ENCODE measurements at regions not wholly inside any gene's neighbourhood (a gene's known extent, or its start where the extent isn't known, plus 50 kb on each side); places are given as distances from the start of the nearest gene placed in this dataset.

GRCh38 chr3:78285032-78285728 is 1245.3 kb downstream of the ROBO2 start:
- DNase-seq (no peak), ATAC-seq (no peak)
- H3K9me3 ChIP-seq = no peaks in the 10 kb centered on the region
- WGBS, 2 donors = 77 to 79% methylated on average over 6 of the region's 6 CpGs
- TF ChIP-seq CTCF (IDR thresholded peaks at IDR 0.05) = no peak
- H3K27me3 ChIP-seq = no peaks in the 10 kb centered on the region
- intact Hi-C loops (cut with DNase I) = no loop called here
- no peak overlapping the region for H3K4me3 ChIP-seq
- H3K27ac ChIP-seq = no peak overlapping the region
- H3K4me1 ChIP-seq = no peaks in the 10 kb centered on the region
- H3K36me3 ChIP-seq = no peaks in the 10 kb centered on the region

DNA sequence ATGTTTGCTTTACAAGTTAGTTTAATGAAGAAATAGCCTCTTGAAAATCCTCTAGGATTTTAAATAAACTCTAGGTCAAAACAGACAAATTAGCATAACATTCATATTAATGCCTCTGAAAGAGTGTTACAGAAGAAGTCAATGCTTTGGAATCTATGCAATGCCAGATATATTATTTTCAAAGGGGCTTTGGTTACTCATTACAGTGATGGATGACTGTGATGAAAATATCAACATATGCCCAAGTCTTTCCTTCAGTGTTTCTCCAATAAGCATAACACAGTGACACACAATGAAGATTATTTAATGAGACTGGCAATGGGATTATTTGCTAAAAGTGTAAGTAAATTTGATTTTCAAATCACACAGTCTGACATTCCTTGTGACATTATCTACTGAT is 1247.2 kb downstream of the ROBO2 start:
- H3K9me3 ChIP-seq = no peaks in the 10 kb centered on the region
- ATAC-seq = no peak
- H3K27me3 ChIP-seq = no peaks in the 10 kb centered on the region
- H3K4me3 ChIP-seq = no peak overlapping the region
- H3K4me1 ChIP-seq = no peaks in the 10 kb centered on the region
- no peak for DNase-seq
- H3K27ac ChIP-seq = no peak overlapping the region
- intact Hi-C loops (cut with DNase I) = no loop called here
- no peak for TF ChIP-seq CTCF (IDR thresholded peaks at IDR 0.05)
- no peaks in the 10 kb centered on the region for H3K36me3 ChIP-seq

DNA sequence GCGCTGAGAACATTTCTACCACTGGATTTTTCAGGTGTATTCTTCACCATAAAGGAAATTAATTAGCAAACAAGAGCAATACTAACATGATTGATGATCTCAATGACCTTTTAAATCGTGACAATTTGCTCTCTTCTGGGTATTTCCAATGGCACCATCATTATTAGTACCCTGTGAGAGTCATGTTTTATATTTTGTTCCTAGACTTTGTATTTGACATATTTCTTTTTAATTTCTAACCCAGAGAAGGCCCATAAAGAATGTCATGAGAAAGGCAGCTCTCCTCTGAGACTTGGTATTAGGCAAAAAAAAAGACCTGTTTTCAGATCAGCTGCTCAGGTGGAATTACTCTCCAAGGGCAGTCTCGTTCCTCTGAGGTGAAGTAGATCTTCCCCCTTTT is 1253.4 kb downstream of the ROBO2 start:
- intact Hi-C loops (cut with DNase I) = no loop called here
- no peaks in the 10 kb centered on the region for H3K36me3 ChIP-seq
- H3K9me3 ChIP-seq = peaks cover 0 to 4% (median 0%) of the 10 kb centered on the region in 11 donors
- WGBS, 2 donors = 76 to 89% methylated on average over 3 of the region's 3 CpGs
- H3K27me3 ChIP-seq = no peaks in the 10 kb centered on the region
- ATAC-seq (no peak), DNase-seq (no peak)
- TF ChIP-seq CTCF (IDR thresholded peaks at IDR 0.05) = no peak
- H3K27ac ChIP-seq = no peak overlapping the region
- H3K4me3 ChIP-seq = no peak overlapping the region
- no peaks in the 10 kb centered on the region for H3K4me1 ChIP-seq

GRCh38 chr3:78304115-78304514 is 1264.2 kb downstream of the ROBO2 start:
- ATAC-seq = no peak
- H3K36me3 ChIP-seq = no peaks in the 10 kb centered on the region
- no peak for DNase-seq
- no peak overlapping the region for H3K4me3 ChIP-seq
- intact Hi-C loops (cut with DNase I) = no loop called here
- no peak for TF ChIP-seq CTCF (IDR thresholded peaks at IDR 0.05)
- 83 to 91% methylated on average over 2 of the region's 2 CpGs for WGBS, 2 donors
- no peaks in the 10 kb centered on the region for H3K27me3 ChIP-seq
- H3K4me1 ChIP-seq = no peaks in the 10 kb centered on the region
- H3K9me3 ChIP-seq = peaks cover 0 to 6% (median 0%) of the 10 kb centered on the region in 11 donors
- H3K27ac ChIP-seq = no peak overlapping the region

All from heart right ventricle (tissue), 16 donors.